GM12864 (cell line): ENCODE measurements at regions not wholly inside any gene's neighbourhood (a gene's known extent, or its start where the extent isn't known, plus 50 kb on each side); places are given as distances from the start of the nearest gene placed in this dataset.
"Not testable (repeated sequence)": the region's sequence is repeated elsewhere in the genome, so short reads cannot be mapped to it uniquely, and the experiment has no call there.

Experiments used
- DNase-seq: peaks from one replicate; pipeline ENCODE4 v3.0.0-alpha.2; 2011; ENCODE audit warnings: low read depth
- H3K4me3 ChIP-seq: 2 replicates; pipeline ENCODE4 v1.5.1; 2011; ENCODE audit warnings: mild to moderate bottlenecking, low read depth, low read length, control low read depth
- TF ChIP-seq, protein P1 (sequence below): IDR thresholded peaks from 2 replicates; pipeline ENCODE4 v1.5.1; 2011; ENCODE audit warnings: low read depth, mild to moderate bottlenecking, moderate library complexity, low read length, control low read depth, inconsistent platforms; ENCODE audit errors: missing control alignments

DNA sequence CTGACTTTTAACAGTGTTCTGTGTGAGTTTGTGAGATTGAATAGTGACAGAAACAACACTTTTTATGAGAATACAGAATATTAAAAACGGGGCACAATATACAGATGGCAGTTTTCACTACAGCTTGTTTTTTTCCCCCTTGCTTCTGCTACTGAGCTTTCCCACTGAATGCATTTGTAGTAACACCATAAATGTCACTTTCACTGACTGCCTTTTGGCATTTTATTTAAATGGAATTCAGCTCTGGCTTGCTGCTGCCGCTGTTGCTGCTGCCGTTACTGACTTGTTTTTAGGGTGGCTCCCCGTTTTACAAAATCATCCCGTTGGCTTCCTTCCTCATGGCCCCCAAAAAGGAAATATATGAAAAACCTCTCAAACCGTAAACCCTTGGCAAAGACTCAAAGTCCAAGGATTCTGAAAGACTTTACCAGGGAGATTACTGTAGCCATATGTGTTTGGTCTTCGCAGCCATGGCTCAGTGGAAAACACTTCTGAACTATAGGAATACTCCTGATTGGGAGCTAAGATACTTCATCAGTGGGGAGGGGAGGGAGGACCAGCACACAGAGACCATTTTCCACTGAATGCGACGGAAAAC lies 151.0 kb downstream of the NUF2 start:
- no peak for DNase-seq
- TF ChIP-seq, protein P1, sequence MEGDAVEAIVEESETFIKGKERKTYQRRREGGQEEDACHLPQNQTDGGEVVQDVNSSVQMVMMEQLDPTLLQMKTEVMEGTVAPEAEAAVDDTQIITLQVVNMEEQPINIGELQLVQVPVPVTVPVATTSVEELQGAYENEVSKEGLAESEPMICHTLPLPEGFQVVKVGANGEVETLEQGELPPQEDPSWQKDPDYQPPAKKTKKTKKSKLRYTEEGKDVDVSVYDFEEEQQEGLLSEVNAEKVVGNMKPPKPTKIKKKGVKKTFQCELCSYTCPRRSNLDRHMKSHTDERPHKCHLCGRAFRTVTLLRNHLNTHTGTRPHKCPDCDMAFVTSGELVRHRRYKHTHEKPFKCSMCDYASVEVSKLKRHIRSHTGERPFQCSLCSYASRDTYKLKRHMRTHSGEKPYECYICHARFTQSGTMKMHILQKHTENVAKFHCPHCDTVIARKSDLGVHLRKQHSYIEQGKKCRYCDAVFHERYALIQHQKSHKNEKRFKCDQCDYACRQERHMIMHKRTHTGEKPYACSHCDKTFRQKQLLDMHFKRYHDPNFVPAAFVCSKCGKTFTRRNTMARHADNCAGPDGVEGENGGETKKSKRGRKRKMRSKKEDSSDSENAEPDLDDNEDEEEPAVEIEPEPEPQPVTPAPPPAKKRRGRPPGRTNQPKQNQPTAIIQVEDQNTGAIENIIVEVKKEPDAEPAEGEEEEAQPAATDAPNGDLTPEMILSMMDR, result no peak
- no peak overlapping the region for H3K4me3 ChIP-seq

- TF ChIP-seq, protein P1, result no peak
- DNase-seq, result no peak
- H3K4me3 ChIP-seq, result no peak overlapping the region
These were observed 155.6 kb downstream of the NUF2 start for GRCh38 chr1:163477276-163477830.

- not testable (repeated sequence) for DNase-seq, H3K4me3 ChIP-seq
These were observed 176.9 kb downstream of the NUF2 start for GRCh38 chr1:163498391-163499330.

GRCh38 chr1:163504331-163504978 lies 182.7 kb downstream of the NUF2 start:
- no peak for DNase-seq
- H3K4me3 ChIP-seq, result no peak overlapping the region
- TF ChIP-seq, protein P1, result no peak

DNA sequence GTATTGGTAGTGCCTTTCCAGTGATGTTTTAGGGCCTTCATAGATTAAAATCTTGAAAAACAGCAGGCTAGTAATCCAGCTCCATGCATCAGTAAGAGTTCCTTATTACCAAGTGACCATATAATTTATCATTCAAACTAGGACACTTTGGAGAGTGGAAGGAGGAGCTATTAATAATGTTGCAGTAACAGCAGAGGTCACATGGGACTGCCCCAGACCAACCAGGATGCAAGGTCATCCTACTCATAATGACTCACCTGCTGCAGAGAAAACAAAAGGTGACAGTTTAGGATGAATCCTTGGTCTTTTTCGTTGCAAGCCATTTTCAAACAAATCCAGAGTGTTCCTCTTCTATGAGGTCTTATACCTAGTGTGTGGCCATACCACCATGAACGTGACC lies 187.4 kb downstream of the NUF2 start:
- TF ChIP-seq, protein P1, result no peak
- DNase-seq, result no peak
- H3K4me3 ChIP-seq, result no peak overlapping the region

DNA sequence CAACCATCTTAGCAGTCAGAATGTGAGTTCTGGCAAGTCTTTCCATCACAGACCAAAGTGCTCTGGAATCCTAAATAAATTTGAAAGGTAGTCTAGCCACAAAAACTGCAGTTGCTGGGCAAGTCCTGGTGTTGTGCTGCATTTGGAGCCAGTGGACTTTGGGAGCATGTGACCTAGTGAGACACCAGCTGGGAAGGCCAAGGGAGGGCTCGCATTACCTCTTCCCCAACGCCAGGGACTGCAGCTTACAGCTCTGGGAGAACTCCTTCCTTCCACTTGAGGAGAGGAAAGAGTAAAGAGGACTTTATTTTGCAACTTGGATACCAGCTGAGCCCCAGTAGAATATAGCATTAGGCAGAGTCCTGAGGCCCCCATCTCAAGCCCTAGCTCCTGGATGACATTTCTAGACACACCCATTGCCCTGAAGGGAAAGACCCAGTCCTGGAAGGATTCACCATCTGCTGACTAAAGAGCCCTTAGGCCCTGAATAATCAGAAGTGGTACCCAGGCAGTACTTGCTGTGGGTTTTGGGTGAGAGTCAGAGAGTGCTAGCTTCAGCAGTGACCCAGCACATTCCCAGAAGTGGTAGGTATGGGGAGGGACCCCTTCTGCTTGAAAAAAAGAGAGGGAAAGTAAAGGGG lies 190.7 kb downstream of the NUF2 start:
- TF ChIP-seq, protein P1, result no peak
- no peak overlapping the region for H3K4me3 ChIP-seq
- no peak for DNase-seq
